Panc1 (cell line): ENCODE measurements at regions not wholly inside any gene's neighbourhood (a gene's known extent, or its start where the extent isn't known, plus 50 kb on each side); places are given as distances from the start of the nearest gene placed in this dataset.

Experiments
- POLR2AphosphoS5 ChIP-seq: IDR thresholded peaks from 2 replicates; pipeline ENCODE4 v1.6.1; 2012; ENCODE audit warnings: mild to moderate bottlenecking, low read depth, low read length, moderate library complexity
- SIN3A ChIP-seq: IDR thresholded peaks from 2 replicates; pipeline ENCODE4 v1.6.1; 2012; ENCODE audit warnings: low read depth, mild to moderate bottlenecking, low read length, moderate library complexity, borderline replicate concordance; ENCODE audit not compliant: insufficient read depth
- TCF7L2 ChIP-seq: IDR thresholded peaks from 2 replicates; pipeline ENCODE4 v1.6.1; 2011; ENCODE audit warnings: mild to moderate bottlenecking, low read depth, low read length, inconsistent platforms
- TF ChIP-seq, protein P1 (sequence below): fragments of 450-650 bp; IDR thresholded peaks from 2 replicates; pipeline ENCODE4 v1.5.1; 2017; ENCODE audit warnings: mild to moderate bottlenecking
- TF ChIP-seq, protein P2 (sequence below), 2 experiments: IDR thresholded peaks; 2 replicates each; pipeline ENCODE4 v1.6.1; 2011 to 2012; ENCODE audit warnings: low read depth in 2 of 2, control low read depth in 1 of 2, low read length in 1 of 2, mild to moderate bottlenecking in 1 of 2, moderate library complexity in 1 of 2; ENCODE audit not compliant: insufficient read depth in 1 of 2

DNA sequence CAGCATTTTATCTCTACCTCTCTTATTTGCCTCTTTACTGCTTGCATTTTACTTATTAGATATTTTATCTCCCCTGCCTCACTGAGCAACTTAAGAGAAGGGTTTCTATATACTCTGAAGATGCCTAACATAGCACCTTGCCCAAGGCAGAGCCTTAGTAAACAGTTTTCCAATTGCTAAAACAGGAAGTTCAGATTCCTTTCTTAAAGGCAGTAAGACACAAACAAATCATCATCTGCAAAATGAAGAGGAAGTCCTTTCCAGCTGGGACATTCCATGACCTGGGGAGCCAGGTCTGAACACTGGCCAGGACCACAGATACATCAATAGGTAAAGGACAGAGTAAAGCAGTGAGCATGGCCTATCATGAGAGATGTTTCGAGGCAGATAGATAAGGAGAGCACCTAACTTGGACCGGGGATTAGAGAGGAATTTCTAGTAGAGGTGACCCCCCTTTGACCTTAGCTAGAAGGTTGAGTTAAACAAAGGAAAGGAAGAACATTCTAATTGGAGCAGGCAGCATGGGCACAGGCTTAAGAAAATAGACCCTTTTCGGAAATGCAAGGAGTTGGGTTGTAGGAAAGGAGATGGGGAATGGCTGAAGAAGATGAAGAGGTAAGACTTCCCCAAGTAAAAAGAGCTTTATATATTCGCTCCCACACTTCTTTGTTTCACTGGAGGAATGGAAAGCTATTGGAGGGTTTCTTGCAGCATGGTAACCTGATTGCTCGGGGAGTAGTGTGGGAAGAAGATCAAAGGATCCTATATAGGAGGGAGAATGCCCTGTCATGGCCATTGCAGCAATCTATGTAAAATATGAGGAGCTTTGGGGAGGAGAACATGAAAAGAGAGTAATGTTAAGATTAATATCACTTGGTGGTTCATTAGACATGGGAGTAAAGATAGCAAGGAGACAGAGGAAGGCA is 94.8 kb downstream of the PHLDA1 start:
- TF ChIP-seq, protein P1, sequence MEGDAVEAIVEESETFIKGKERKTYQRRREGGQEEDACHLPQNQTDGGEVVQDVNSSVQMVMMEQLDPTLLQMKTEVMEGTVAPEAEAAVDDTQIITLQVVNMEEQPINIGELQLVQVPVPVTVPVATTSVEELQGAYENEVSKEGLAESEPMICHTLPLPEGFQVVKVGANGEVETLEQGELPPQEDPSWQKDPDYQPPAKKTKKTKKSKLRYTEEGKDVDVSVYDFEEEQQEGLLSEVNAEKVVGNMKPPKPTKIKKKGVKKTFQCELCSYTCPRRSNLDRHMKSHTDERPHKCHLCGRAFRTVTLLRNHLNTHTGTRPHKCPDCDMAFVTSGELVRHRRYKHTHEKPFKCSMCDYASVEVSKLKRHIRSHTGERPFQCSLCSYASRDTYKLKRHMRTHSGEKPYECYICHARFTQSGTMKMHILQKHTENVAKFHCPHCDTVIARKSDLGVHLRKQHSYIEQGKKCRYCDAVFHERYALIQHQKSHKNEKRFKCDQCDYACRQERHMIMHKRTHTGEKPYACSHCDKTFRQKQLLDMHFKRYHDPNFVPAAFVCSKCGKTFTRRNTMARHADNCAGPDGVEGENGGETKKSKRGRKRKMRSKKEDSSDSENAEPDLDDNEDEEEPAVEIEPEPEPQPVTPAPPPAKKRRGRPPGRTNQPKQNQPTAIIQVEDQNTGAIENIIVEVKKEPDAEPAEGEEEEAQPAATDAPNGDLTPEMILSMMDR: no peak
- TF ChIP-seq, protein P2, sequence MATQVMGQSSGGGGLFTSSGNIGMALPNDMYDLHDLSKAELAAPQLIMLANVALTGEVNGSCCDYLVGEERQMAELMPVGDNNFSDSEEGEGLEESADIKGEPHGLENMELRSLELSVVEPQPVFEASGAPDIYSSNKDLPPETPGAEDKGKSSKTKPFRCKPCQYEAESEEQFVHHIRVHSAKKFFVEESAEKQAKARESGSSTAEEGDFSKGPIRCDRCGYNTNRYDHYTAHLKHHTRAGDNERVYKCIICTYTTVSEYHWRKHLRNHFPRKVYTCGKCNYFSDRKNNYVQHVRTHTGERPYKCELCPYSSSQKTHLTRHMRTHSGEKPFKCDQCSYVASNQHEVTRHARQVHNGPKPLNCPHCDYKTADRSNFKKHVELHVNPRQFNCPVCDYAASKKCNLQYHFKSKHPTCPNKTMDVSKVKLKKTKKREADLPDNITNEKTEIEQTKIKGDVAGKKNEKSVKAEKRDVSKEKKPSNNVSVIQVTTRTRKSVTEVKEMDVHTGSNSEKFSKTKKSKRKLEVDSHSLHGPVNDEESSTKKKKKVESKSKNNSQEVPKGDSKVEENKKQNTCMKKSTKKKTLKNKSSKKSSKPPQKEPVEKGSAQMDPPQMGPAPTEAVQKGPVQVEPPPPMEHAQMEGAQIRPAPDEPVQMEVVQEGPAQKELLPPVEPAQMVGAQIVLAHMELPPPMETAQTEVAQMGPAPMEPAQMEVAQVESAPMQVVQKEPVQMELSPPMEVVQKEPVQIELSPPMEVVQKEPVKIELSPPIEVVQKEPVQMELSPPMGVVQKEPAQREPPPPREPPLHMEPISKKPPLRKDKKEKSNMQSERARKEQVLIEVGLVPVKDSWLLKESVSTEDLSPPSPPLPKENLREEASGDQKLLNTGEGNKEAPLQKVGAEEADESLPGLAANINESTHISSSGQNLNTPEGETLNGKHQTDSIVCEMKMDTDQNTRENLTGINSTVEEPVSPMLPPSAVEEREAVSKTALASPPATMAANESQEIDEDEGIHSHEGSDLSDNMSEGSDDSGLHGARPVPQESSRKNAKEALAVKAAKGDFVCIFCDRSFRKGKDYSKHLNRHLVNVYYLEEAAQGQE (IDR thresholded peaks at IDR 0.05; ENCODE audit: insufficient read depth in 1 of 2, low read depth in 2 of 2, low read length in 1 of 2): no peak
- TF ChIP-seq POLR2AphosphoS5 (no peak), TCF7L2 (no peak), SIN3A (no peak)
